Loucy (cell line): ENCODE measurements at regions not wholly inside any gene's neighbourhood (a gene's known extent, or its start where the extent isn't known, plus 50 kb on each side); places are given as distances from the start of the nearest gene placed in this dataset.

ENCODE experiments used
- H2AFZ ChIP-seq: fragments of 200-600 bp; sonication (generic); 2 replicates; pipeline ENCODE4 v1.6.0; 2016; ENCODE audit warnings: antibody characterized with exemption, mild to moderate bottlenecking, low read length, moderate library complexity
- H3F3A ChIP-seq: fragments of 200-600 bp; 2 replicates; pipeline ENCODE4 v1.6.0; 2016; ENCODE audit warnings: antibody characterized with exemption, low read depth, mild to moderate bottlenecking
- H3K27me3 ChIP-seq: fragments of 200-600 bp; sonication (generic); 2 replicates; pipeline ENCODE4 v1.6.1; 2014; ENCODE audit warnings: low read length, mild to moderate bottlenecking; ENCODE audit not compliant: insufficient read depth, poor library complexity, severe bottlenecking
- H3K36me3 ChIP-seq: fragments of 200-600 bp; sonication (generic); 2 replicates; pipeline ENCODE4 v1.6.1; 2016; ENCODE audit warnings: low read length; ENCODE audit not compliant: insufficient read depth
- H3K4me1 ChIP-seq: fragments of 200-600 bp; sonication (generic); 2 replicates; pipeline ENCODE4 v1.5.1; 2014; ENCODE audit warnings: low read length, mild to moderate bottlenecking; ENCODE audit not compliant: insufficient read depth, poor library complexity, severe bottlenecking
- H3K4me2 ChIP-seq: fragments of 200-600 bp; sonication (generic); 2 replicates; pipeline ENCODE4 v1.6.0; 2014; ENCODE audit warnings: antibody characterized with exemption, low read length, low read depth, mild to moderate bottlenecking; ENCODE audit not compliant: poor library complexity, severe bottlenecking
- H3K4me3 ChIP-seq: fragments of 200-600 bp; sonication (generic); 2 replicates; pipeline ENCODE4 v1.5.1; 2014; ENCODE audit warnings: low read length, mild to moderate bottlenecking, mixed read lengths; ENCODE audit not compliant: poor library complexity, severe bottlenecking
- H3K79me2 ChIP-seq: fragments of 200-600 bp; sonication (generic); 2 replicates; pipeline ENCODE4 v1.6.1; 2014; ENCODE audit warnings: low read length; ENCODE audit not compliant: insufficient read depth
- H3K9ac ChIP-seq: fragments of 200-600 bp; sonication (generic); 2 replicates; pipeline ENCODE4 v1.6.0; 2014; ENCODE audit warnings: mild to moderate bottlenecking, low read depth, low read length, moderate library complexity; ENCODE audit not compliant: poor library complexity, severe bottlenecking
- H3K9me2 ChIP-seq: fragments of 200-600 bp; sonication (generic); replicated peaks from 2 replicates; pipeline ENCODE4 v1.6.1; 2016; ENCODE audit warnings: low read depth, low read length, mixed read lengths
- H3K9me3 ChIP-seq: fragments of 200-600 bp; sonication (generic); 2 replicates; pipeline ENCODE4 v1.6.1; 2014; ENCODE audit warnings: mild to moderate bottlenecking, antibody characterized with exemption, low read length, low read depth; ENCODE audit not compliant: insufficient read depth
- H4K20me1 ChIP-seq: fragments of 200-600 bp; sonication (generic); 2 replicates; pipeline ENCODE4 v1.6.0; 2014; ENCODE audit warnings: antibody characterized with exemption, low read length, mild to moderate bottlenecking; ENCODE audit not compliant: insufficient read depth, poor library complexity, severe bottlenecking
- EZH2phosphoT487 ChIP-seq: fragments of 200-600 bp; IDR thresholded peaks from 2 replicates; pipeline ENCODE4 v1.6.1; 2018; ENCODE audit warnings: antibody characterized with exemption, mild to moderate bottlenecking, moderate library complexity, borderline replicate concordance
- TF ChIP-seq, protein P1 (sequence below): fragments of 200-600 bp; sonication (generic); conservative IDR thresholded peaks from 2 replicates; pipeline ENCODE4 v1.5.1; 2014; ENCODE audit warnings: mild to moderate bottlenecking, antibody characterized with exemption, low read length

DNA sequence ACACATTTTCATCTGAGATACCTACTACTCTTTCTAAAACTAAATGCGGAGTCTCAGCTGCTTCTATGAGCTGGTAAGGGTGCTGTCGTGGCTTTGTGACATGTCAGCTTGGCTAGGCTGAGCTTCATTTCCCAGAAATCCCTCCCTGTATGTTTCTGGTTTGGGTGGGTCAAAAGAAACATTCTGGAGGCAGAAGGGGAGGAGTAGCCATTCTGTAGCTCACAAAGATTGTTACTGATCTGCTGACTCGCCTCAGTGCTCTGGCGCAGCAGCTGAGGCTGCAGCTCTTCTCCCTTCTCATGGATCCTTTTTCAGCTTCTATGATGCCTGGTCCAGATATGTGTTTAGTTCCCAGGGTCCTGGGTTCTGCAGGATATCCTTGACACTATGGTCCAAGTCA is 114.7 kb downstream of the RAP2A start:
- no peaks in the 10 kb centered on the region for H3K27me3 ChIP-seq
- H3K9me3 ChIP-seq = no peaks in the 10 kb centered on the region
- no peak overlapping the region for H2AFZ ChIP-seq
- TF ChIP-seq EZH2phosphoT487 = no peak
- TF ChIP-seq, protein P1, sequence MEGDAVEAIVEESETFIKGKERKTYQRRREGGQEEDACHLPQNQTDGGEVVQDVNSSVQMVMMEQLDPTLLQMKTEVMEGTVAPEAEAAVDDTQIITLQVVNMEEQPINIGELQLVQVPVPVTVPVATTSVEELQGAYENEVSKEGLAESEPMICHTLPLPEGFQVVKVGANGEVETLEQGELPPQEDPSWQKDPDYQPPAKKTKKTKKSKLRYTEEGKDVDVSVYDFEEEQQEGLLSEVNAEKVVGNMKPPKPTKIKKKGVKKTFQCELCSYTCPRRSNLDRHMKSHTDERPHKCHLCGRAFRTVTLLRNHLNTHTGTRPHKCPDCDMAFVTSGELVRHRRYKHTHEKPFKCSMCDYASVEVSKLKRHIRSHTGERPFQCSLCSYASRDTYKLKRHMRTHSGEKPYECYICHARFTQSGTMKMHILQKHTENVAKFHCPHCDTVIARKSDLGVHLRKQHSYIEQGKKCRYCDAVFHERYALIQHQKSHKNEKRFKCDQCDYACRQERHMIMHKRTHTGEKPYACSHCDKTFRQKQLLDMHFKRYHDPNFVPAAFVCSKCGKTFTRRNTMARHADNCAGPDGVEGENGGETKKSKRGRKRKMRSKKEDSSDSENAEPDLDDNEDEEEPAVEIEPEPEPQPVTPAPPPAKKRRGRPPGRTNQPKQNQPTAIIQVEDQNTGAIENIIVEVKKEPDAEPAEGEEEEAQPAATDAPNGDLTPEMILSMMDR = no peak
- no peaks in the 10 kb centered on the region for H3K9me2 ChIP-seq
- no peak overlapping the region for H3K4me3 ChIP-seq
- no peaks in the 10 kb centered on the region for H3K79me2 ChIP-seq
- H3K4me2 ChIP-seq = no peak overlapping the region
- no peaks in the 10 kb centered on the region for H3K36me3 ChIP-seq
- H3F3A ChIP-seq = no peaks in the 10 kb centered on the region
- no peaks in the 10 kb centered on the region for H3K4me1 ChIP-seq
- H4K20me1 ChIP-seq = no peaks in the 10 kb centered on the region
- H3K9ac ChIP-seq = no peak overlapping the region

DNA sequence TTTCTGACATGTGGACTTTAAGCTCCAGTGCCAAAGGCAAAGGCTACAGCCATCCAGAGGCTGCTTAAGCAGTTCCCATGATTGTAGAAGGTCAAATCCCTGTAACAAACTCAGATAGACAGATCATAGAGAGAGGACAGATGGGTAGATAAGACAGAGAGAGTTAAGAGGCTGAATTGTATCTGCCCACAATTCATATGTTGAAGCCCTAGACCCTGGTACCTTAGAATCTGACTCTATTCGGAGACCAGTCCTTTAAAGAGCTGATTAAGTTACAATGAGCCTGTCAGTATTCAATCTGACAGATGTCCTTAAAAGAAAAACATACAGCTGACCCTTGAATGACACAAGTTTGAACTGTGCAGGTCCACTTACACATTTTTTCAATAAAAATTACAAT is 115.2 kb downstream of the RAP2A start:
- no peaks in the 10 kb centered on the region for H3F3A ChIP-seq
- H2AFZ ChIP-seq = no peak overlapping the region
- H3K79me2 ChIP-seq = no peaks in the 10 kb centered on the region
- H3K36me3 ChIP-seq = no peaks in the 10 kb centered on the region
- H3K4me3 ChIP-seq = no peak overlapping the region
- H3K9ac ChIP-seq = no peak overlapping the region
- no peak overlapping the region for H3K4me2 ChIP-seq
- no peaks in the 10 kb centered on the region for H3K4me1 ChIP-seq
- TF ChIP-seq, protein P1 = no peak
- TF ChIP-seq EZH2phosphoT487 = no peak
- no peaks in the 10 kb centered on the region for H3K27me3 ChIP-seq
- H4K20me1 ChIP-seq = no peaks in the 10 kb centered on the region
- H3K9me3 ChIP-seq = no peaks in the 10 kb centered on the region
- no peaks in the 10 kb centered on the region for H3K9me2 ChIP-seq

DNA sequence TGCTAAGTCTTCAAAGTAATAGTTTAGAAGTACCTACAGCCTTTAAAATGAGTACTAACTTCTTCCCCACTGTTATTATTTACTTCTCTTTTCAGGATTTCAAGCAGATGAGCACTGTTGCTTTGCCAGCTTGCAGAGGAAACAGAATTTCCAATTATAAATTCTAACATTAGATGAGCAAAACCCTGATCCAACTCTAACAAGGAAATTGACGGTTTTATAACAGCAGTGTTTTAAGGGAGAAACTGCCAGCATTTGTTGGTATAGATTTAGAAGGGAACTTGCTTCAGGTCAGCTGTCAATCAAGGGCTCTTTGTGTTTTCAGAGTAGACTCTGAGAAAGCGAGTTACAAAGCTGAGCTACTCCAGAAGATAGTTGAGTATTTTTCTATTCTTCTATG is 120.5 kb downstream of the RAP2A start:
- Histone ChIP-seq H2AFZ (no peak overlapping the region), H3K9me2 (no peaks in the 10 kb centered on the region), H3K4me3 (no peak overlapping the region), H4K20me1 (no peaks in the 10 kb centered on the region), H3F3A (no peaks in the 10 kb centered on the region), H3K36me3 (no peaks in the 10 kb centered on the region), H3K79me2 (no peaks in the 10 kb centered on the region), H3K4me2 (no peak overlapping the region), H3K9ac (no peak overlapping the region), H3K4me1 (no peaks in the 10 kb centered on the region), H3K9me3 (no peaks in the 10 kb centered on the region; the same call in 1 of the 2 replicates), H3K27me3 (no peaks in the 10 kb centered on the region)
- TF ChIP-seq, protein P1 = no peak
- no peak for TF ChIP-seq EZH2phosphoT487
